ENCODE measurements at regions not wholly inside any gene's neighbourhood (a gene's known extent, or its start where the extent isn't known, plus 50 kb on each side); places are given as distances from the start of the nearest gene placed in this dataset.
A peak's percentile ranks its signal among the peaks of the same experiment; 100 is the strongest.
"Not testable (repeated sequence)": the region's sequence is repeated elsewhere in the genome, so short reads cannot be mapped to it uniquely, and the experiment has no call there.

GRCh38 chr6:137933696-137934095 is 66.6 kb downstream of the TNFAIP3 start:
- no peak for DNase-seq (ENCODE audit: low spot score)

GRCh38 chr6:137936798-137937197 is 69.7 kb downstream of the TNFAIP3 start:
- DNase-seq (ENCODE audit: low spot score): no peak

DNA sequence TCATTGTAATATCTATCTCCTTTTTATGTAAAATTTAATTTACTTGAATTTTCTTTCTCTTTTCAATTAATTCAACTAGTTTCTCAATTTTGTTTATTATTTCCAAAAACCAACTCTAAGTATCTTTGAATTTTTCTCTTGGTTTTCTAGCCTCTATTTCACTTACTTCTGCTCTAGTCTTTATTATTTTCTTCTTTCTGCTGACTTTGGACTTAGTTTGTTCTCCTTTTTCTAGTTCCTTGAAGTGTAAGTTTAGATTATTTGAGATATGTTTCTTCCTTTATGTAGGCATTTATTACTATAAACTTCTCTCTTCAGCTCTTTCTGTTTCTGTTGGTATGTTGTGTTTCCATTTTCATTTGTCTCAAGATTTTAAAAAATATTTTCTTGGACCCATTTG is 70.8 kb downstream of the TNFAIP3 start:
- DNase-seq (ENCODE audit: low spot score): no peak

- DNase-seq (ENCODE audit: low spot score): no peak
Measured at GRCh38 chr6:137938770-137939379, 71.8 kb downstream of the TNFAIP3 start.

DNA sequence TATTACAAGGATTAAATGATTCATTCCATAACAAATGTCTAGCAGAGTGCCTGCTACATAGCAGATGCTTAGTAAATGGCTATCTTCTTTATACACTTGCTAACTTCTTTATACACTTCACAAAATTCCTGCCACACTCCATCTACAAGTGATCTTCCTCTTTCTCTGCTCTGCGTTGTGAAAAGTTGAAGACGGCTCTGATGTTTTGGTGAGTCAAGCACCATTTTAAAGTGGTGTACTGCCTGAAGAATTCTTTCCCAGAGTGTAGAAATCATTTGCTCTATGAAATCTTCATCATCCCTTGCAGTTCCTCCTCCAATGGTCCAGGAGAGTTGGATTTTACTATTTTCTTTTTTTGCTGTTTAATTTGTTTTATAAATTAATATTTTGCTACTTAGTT is 74.9 kb downstream of the TNFAIP3 start:
- no peak for DNase-seq (ENCODE audit: low spot score)

DNA sequence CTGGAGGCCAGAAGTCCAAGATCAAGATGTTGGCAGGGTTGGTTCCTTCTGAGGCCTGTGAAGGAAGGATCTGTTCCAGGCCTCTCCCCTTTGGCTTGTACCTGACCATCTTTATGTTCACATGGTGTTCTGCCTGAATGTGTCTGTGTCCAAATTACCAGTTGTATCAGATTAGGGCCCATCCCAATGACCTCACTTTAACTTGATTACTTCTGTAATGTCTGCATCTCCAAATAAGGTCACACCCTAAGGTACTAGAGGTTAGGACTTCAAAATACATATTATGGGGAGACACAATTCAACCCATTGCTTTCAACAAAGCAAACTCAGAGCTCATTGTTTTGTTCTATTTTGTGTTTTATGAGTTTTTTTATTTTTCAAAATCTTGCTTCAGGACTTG is 75.7 kb downstream of the TNFAIP3 start:
- DNase-seq (ENCODE audit: low spot score): no peak

- not testable (repeated sequence) for DNase-seq (ENCODE audit: low spot score)
Measured at GRCh38 chr6:137944381-137944780, 77.3 kb downstream of the TNFAIP3 start.

DNA sequence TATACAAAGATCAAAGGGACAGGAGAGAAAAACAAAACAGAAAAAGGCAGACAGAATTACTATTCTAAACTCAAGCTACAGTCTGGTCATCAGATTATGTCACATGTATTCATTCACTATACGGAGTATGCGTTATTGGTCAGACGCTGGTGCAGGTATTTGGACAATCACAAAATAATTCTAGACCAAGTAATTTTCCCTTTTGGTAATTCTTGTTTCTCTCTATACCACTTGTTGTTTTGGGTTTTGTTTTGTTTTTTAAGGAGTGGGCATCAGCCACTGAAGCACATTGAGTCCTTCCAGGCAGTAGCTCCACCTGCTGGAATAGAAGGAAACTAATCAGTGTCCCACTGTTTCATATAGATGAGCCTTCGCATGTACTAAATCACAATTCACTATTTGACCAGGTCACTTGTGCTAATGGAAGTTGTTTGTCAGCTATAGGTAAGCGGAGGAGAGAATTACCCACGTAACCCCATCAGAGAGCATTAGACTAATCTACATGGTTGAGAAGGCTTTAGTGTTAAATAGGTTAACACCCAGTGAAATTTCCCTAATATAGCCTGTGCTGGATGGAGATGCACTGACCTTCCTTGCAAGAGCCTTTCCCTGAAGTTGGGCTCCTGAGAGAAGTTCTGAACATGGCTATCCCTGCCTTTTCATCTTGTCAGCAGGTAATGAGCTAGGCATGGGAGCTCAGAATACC is 77.9 kb downstream of the TNFAIP3 start:
- DNase-seq (ENCODE audit: low spot score): peak; percentile 53

GRCh38 chr6:137949686-137950390 is 82.8 kb downstream of the TNFAIP3 start:
- no peak for DNase-seq (ENCODE audit: low spot score)

- no peak for DNase-seq (ENCODE audit: low spot score)
Measured at GRCh38 chr6:137950581-137950980, 83.5 kb downstream of the TNFAIP3 start.

GRCh38 chr6:137951064-137951597 is 84.1 kb downstream of the TNFAIP3 start:
- no peak for DNase-seq (ENCODE audit: low spot score)

GRCh38 chr6:137952247-137952646 is 85.2 kb downstream of the TNFAIP3 start:
- no peak for DNase-seq (ENCODE audit: low spot score)

DNA sequence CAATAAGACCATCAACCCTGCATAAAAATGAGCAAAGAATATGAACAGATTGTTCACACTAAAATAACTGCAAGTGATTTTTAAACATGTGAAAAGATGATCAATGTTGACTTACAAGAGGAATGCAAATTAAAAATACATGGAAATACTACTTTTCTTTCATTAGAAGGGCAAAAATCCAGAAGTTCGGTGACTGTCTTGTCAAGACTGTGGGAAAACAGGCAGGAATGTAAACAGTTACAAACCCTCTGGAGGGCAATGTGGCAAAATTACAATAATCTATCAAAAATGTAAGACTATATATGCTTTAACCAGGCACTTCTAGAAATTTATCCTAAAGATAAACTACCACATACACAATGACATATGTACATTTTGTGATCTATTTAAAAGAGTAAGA is 86.7 kb downstream of the TNFAIP3 start:
- no peak for DNase-seq (ENCODE audit: low spot score)

DNA sequence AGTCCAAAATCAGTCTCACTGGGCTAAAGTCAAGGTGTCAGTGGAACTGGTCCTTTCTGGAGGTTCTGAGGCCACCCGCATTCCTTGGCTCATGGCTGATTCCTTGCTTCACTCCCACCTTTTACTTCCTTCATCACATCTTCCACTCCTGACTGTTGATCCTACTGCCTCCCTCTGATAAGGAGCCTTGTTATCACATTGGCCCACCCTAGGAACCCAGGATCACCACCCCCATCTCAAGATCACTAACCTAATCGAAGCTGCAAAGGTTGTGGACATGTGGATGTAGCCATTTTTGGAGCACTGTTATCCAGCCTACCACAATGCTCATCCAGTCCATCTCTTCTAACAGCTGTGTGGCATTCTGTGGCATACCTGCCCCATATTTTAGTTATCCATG is 87.2 kb downstream of the TNFAIP3 start:
- no peak for DNase-seq (ENCODE audit: low spot score)

DNA sequence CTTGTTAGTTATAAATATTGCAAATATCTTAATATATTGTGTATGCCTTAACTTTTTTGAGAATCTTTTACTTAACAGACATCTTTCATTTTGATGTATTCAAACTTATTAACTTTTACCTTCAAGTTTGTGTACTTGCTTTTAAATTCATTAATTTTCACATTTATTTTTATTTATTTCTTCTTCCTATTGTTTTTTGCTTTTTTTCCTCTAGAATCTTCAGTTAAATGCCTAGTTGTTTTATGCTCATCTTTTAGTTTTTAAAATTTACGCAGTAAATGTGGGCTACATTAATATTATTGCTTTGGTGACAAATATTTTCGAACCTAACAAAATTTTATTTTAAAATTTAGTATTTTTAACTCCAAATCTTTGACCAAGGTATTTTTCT is 89.0 kb downstream of the TNFAIP3 start:
- DNase-seq (ENCODE audit: low spot score): no peak

GRCh38 chr6:137957471-137957870 is 90.4 kb downstream of the TNFAIP3 start:
- DNase-seq (ENCODE audit: low spot score): no peak

GRCh38 chr6:137958811-137959565 is 91.9 kb downstream of the TNFAIP3 start:
- DNase-seq (ENCODE audit: low spot score): no peak

GRCh38 chr6:137962725-137963124 is 95.7 kb downstream of the TNFAIP3 start:
- DNase-seq (ENCODE audit: low spot score): no peak

DNA sequence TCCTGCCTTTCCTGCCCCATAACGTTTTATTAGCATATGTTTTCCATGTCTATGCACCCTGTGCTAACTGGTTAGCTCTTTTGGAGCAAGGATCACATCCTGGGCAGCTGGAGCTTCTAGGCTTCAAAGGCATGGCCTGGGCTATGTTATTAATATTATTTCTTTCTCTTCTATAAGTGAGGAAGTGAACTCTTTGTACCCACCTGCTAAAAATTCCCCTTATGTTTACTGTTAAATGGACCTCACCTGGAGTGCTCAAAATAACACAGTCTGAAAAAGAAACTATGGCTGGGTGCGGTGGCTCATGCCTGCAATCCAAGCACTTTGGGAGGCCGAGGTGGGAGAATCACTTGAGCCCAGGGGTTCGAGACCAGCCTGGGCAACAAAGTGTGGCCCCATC is 97.8 kb downstream of the TNFAIP3 start:
- no peak for DNase-seq (ENCODE audit: low spot score)

GRCh38 chr6:137967689-137968454 is 100.8 kb downstream of the TNFAIP3 start:
- no peak for DNase-seq (ENCODE audit: low spot score)

- no peak for DNase-seq (ENCODE audit: low spot score)
Measured at GRCh38 chr6:137968455-137968804, 101.4 kb downstream of the TNFAIP3 start.

DNA sequence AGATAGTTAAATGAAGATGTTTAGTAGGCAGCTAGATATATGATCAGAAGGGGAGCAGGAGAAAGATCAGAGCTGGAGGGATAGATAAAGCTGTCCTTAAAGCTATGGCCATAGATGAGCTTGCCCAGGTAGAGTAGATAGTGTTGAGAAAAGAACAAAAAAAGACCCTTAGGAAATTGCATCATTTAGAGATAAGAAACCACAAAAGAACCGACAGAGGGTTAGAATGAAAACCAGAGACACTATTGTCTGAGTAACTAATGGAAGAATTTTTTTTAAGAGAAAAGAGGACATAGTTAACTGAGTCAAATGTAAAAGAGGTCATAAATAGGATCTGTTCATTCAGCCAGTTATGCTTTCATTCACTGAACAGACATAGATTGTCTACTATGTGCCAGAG is 101.8 kb downstream of the TNFAIP3 start:
- DNase-seq (ENCODE audit: low spot score): no peak

Data from HuH-7 (cell line).